ENCODE measurements at regions not wholly inside any gene's neighbourhood (a gene's known extent, or its start where the extent isn't known, plus 50 kb on each side); places are given as distances from the start of the nearest gene placed in this dataset.

DNA sequence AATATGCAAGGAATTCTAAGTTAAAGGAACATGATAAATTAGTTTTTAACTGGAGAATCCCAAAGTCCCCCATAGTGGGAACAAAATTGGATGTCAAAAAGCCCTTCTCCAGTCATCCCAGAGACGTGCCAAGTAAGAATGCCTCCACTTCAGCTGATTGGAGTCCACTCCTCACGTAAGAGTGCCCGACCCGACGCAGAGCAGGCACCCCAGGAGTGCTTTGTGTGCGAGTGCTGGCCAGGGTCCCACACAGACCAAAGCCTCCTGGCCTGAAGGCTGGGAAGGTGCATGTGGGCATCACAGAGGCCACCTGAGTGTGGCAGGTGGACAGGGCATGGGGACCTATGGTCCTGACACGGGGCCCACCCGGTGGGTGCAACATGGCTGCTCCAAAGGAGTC is 183.5 kb downstream of the GLI2 start:
- H3K79me2 ChIP-seq (ENCODE audit: control insufficient read depth, insufficient read depth, low read length) = no peaks in the 10 kb centered on the region
- no peak overlapping the region for H3K9ac ChIP-seq (replicated peaks; ENCODE audit: extremely low read depth, insufficient read depth, low read length)
- dilution Hi-C loops (cut with MboI; ENCODE audit: extremely low pct_ligation_motif_present, low sequenced_read_pairs) = no loop called here
- POLR2A ChIA-PET = no interaction called here
- H3K9me1 ChIP-seq (replicated peaks; ENCODE audit: control insufficient read depth, extremely low read depth, insufficient read depth, low read length) = no peaks in the 10 kb centered on the region
- H4K20me1 ChIP-seq (replicated peaks; ENCODE audit: control insufficient read depth, extremely low read depth, insufficient read depth, low read length) = no peaks in the 10 kb centered on the region
- no peak overlapping the region for H3K4me3 ChIP-seq (replicated peaks in 1 of 3; ENCODE audit: insufficient read depth in 1 of 3, low read depth in 1 of 3, low read length in 3 of 3)
- FAIRE-seq (no peak), DNase-seq (ENCODE audit: low read depth, low spot score) (no peak)
- H2AFZ ChIP-seq (ENCODE audit: low read depth, low read length) = no peak overlapping the region
- TF ChIP-seq JUN (IDR thresholded peaks at IDR 0.05; ENCODE audit: borderline replicate concordance, insufficient read depth, insufficient read length, low read depth) = no peak
- TF ChIP-seq, protein P1, sequence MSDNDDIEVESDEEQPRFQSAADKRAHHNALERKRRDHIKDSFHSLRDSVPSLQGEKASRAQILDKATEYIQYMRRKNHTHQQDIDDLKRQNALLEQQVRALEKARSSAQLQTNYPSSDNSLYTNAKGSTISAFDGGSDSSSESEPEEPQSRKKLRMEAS (IDR thresholded peaks at IDR 0.05; ENCODE audit: insufficient read depth, insufficient read length) = no peak
- TF ChIP-seq, protein P2, sequence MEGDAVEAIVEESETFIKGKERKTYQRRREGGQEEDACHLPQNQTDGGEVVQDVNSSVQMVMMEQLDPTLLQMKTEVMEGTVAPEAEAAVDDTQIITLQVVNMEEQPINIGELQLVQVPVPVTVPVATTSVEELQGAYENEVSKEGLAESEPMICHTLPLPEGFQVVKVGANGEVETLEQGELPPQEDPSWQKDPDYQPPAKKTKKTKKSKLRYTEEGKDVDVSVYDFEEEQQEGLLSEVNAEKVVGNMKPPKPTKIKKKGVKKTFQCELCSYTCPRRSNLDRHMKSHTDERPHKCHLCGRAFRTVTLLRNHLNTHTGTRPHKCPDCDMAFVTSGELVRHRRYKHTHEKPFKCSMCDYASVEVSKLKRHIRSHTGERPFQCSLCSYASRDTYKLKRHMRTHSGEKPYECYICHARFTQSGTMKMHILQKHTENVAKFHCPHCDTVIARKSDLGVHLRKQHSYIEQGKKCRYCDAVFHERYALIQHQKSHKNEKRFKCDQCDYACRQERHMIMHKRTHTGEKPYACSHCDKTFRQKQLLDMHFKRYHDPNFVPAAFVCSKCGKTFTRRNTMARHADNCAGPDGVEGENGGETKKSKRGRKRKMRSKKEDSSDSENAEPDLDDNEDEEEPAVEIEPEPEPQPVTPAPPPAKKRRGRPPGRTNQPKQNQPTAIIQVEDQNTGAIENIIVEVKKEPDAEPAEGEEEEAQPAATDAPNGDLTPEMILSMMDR (IDR thresholded peaks at IDR 0.05; ENCODE audit: extremely low read depth in 1 of 2, insufficient read depth in 1 of 2, low read depth in 1 of 2, low read length in 2 of 2) = no peak
- TF ChIP-seq FOS (IDR thresholded peaks at IDR 0.05; ENCODE audit: borderline replicate concordance, insufficient read depth, low read length) = no peak
- CTCF ChIA-PET = no interaction called here
- H3K27me3 ChIP-seq (ENCODE audit: control insufficient read depth in 2 of 2, insufficient read depth in 2 of 2, low read length in 2 of 2) = peaks cover 53 to 59% of the 10 kb centered on the region in 2 experiments
- peaks cover 18% of the 10 kb centered on the region for H3K4me1 ChIP-seq (ENCODE audit: control insufficient read depth, extremely low read depth, insufficient read depth, low read length)
- no peak overlapping the region for H3K4me2 ChIP-seq (ENCODE audit: insufficient read depth, low read length)
- H3K36me3 ChIP-seq (ENCODE audit: control insufficient read depth in 2 of 2, extremely low read depth in 1 of 2, insufficient read depth in 2 of 2, low read length in 2 of 2) = no peaks in the 10 kb centered on the region
- intact Hi-C loops (cut with micrococcal nuclease) = loop anchor here (10.0 kb wide), 1 partner anchor 224 kb away; no protein-coding TSS in a partner anchor
- no TSS peak for BruUV-seq (replicated peaks)
- no peaks in the 10 kb centered on the region for H3K9me3 ChIP-seq (replicated peaks; ENCODE audit: control insufficient read depth, insufficient read depth, low read length)
- no peak overlapping the region for H3K27ac ChIP-seq (ENCODE audit: insufficient read depth, low read depth, low read length)

DNA sequence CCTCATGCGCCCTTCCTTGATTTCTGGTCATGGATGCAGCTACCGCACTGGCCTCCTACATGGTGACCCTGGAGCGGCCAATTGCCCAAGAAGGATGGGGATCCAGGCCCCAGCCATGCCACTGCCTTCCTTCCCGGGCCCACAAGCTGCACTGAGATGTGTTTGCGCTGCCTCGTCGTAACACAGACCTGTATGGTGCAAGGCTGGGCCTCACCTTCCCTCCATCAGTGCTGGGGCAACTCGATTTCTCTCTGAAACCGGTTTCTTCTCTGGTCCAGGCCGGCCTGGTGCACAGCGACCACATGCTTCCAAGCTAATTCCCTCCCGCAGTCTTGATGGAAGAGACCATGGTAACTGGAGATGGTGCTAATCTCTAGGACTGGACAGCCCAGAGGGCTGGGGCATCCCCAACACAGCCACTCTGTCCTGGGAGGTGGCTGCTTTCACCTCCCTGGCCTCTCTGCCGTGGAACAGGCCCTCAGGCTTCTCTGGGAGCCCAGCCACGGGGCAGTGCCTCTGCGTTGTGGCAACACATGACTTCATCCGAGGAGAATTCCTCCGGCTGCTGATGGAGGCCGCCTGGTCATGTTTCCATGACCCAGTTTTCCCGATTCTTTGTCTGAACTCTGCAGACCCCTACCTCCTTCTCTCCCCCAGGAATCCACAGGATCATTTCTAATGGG is 184.2 kb downstream of the GLI2 start:
- Histone ChIP-seq H3K9me1 (replicated peaks; ENCODE audit: control insufficient read depth, extremely low read depth, insufficient read depth, low read length) (no peaks in the 10 kb centered on the region), H3K4me1 (ENCODE audit: control insufficient read depth, extremely low read depth, insufficient read depth, low read length) (peaks cover 13% of the 10 kb centered on the region), H3K9me3 (replicated peaks; ENCODE audit: control insufficient read depth, insufficient read depth, low read length) (no peaks in the 10 kb centered on the region), H4K20me1 (replicated peaks; ENCODE audit: control insufficient read depth, extremely low read depth, insufficient read depth, low read length) (no peaks in the 10 kb centered on the region), H3K36me3 (ENCODE audit: control insufficient read depth in 2 of 2, extremely low read depth in 1 of 2, insufficient read depth in 2 of 2, low read length in 2 of 2) (no peaks in the 10 kb centered on the region), H3K9ac (replicated peaks; ENCODE audit: extremely low read depth, insufficient read depth, low read length) (no peak overlapping the region), H3K4me2 (ENCODE audit: insufficient read depth, low read length) (no peak overlapping the region), H3K4me3 (replicated peaks in 1 of 3; ENCODE audit: insufficient read depth in 1 of 3, low read depth in 1 of 3, low read length in 3 of 3) (no peak overlapping the region), H3K27me3 (ENCODE audit: control insufficient read depth in 2 of 2, insufficient read depth in 2 of 2, low read length in 2 of 2) (peaks cover 59 to 61% of the 10 kb centered on the region in 2 experiments), H3K27ac (ENCODE audit: insufficient read depth, low read depth, low read length) (no peak overlapping the region), H2AFZ (ENCODE audit: low read depth, low read length) (no peak overlapping the region), H3K79me2 (ENCODE audit: control insufficient read depth, insufficient read depth, low read length) (no peaks in the 10 kb centered on the region)
- BruUV-seq (replicated peaks) = no TSS peak
- TF ChIP-seq EZH2 (IDR thresholded peaks at IDR 0.05; ENCODE audit: borderline replicate concordance, low read depth, low read length, severe bottlenecking) (peak; percentile 44), JUN (IDR thresholded peaks at IDR 0.05; ENCODE audit: borderline replicate concordance, insufficient read depth, insufficient read length, low read depth) (no peak)
- TF ChIP-seq, protein P2 (IDR thresholded peaks at IDR 0.05; ENCODE audit: extremely low read depth in 1 of 2, insufficient read depth in 1 of 2, low read depth in 1 of 2, low read length in 2 of 2) = no peak
- intact Hi-C loops (cut with micrococcal nuclease) (loop anchor here (10.0 kb wide), 1 partner anchor 225 kb away; no protein-coding TSS in a partner anchor), dilution Hi-C loops (cut with MboI; ENCODE audit: extremely low pct_ligation_motif_present, low sequenced_read_pairs) (no loop called here)
- CTCF ChIA-PET = no interaction called here
- FAIRE-seq (no peak), DNase-seq (ENCODE audit: low read depth, low spot score) (no peak)
- POLR2A ChIA-PET = no interaction called here
